Glomerular visceral epithelial cell (primary cell): ENCODE measurements at regions not wholly inside any gene's neighbourhood (a gene's known extent, or its start where the extent isn't known, plus 50 kb on each side); places are given as distances from the start of the nearest gene placed in this dataset.
"Not testable (repeated sequence)": the region's sequence is repeated elsewhere in the genome, so short reads cannot be mapped to it uniquely, and the experiment has no call there.

Source experiments
- DNase-seq: peaks from one replicate; pipeline ENCODE4 v3.0.0-alpha.2; 2016; ENCODE audit errors: extremely low spot score

DNA sequence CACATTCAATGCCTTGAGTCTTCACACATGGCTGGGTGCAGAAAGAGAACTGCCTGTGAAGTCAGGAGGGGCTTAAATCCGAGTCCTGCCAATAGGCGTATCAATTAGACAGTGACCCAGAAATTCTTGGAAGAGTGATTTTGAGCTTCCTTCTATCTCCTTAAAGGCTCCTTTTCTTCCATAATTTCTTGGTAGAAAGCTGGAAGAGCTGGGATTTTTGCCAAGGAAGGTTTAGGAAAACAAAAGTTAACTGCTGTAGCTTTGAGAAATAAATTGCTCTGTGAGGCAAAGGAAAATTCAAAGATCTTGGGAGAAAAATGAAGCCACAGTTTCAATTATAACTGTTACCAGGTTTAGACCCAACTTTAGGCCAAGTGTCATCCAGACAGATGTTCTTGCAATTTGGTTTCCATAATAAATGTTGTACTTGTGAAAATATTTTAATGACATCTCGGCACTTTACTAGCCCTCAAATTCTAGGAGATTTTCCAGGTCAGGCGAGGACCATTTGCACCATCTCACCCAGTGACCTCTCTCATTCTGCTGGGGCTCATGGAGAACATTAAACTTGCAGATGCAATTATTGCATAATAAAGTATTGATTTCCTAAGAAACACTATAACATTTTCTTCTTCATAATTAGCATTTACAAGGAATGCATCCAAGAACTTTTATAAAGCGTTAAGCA is 329.7 kb upstream of the MEIS1 start:
- no peak for DNase-seq

DNA sequence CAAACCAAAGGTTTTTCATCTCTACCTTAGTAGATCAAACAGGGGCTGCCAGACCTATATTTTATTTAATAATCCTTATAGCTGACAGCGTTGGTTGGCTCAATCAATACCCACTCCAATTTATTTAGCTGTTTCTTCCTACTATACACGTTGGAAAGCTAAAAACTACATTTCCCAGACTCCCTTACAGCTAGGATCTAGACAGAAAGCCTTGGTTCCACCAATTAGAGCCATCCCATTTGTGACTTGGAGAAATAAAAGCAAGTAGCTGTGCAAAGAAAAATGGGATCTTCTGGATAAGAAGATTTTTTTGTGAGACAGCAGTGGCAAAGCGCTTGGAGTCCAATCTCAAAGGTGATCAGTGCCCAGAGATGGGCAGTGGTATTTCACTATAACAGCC is 331.3 kb upstream of the MEIS1 start:
- no peak for DNase-seq

DNA sequence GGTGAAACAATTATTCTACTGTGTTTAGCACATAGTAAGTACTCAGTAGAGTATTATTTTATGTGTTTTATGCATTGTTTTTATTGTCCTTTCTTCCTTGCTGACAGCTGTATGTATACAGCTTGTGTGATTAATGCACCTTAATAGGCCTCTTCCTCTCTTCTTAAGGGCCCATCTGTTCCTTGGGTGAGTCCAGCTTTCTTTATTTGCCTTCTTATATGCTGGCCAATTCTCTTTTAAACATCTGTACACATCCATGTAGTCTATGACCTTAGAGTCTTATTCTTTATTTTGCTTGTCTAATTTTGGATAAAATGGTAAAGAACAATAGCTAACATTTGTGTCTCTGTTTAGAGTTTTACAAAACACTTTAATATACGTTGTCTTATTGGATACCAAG is 333.7 kb upstream of the MEIS1 start:
- no peak for DNase-seq

DNA sequence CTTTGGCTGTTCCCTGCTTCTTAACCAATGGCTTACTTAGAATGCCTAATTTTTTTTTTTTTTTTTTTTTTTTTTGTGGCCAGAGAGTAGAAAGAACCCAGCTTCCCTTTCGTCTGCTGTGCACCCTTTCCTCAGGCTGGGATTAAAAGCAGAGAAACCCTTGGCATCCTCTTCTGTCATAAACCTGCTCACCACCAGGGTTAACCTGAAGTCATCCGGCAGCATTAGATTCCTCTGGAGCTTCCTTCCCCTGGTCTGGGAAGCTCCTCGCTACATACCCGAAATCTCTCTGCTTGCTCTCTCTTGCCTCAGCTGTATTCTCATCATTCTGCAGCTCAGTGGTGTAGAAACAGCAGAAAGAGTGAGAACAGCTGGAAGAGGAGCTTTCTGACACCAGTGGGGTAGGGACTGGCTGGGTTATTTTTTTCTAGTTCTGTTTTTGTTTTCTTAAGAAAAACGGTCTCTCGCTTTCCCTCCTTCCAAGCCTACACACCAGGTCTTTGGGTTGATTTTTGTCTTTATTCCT is 339.0 kb upstream of the MEIS1 start:
- no peak for DNase-seq

DNA sequence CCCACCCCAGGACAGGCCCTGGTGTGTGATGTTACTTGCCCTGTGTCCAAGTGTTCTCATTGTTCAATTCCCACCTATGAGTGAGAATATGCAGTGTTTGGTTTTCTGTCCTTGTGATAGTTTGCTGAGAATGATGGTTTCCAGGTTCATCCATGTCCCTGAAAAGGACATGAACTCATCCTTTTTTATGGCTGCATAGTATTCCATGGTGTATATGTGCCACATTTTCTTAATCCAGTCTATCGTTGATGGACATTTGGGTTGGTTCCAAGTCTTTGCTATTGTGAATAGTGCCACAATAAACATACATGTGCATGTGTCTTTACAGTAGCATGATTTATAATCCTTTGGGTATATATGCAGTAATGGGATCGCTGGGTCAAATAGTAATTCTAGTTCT is 340.2 kb upstream of the MEIS1 start:
- DNase-seq, result not testable (repeated sequence)

DNA sequence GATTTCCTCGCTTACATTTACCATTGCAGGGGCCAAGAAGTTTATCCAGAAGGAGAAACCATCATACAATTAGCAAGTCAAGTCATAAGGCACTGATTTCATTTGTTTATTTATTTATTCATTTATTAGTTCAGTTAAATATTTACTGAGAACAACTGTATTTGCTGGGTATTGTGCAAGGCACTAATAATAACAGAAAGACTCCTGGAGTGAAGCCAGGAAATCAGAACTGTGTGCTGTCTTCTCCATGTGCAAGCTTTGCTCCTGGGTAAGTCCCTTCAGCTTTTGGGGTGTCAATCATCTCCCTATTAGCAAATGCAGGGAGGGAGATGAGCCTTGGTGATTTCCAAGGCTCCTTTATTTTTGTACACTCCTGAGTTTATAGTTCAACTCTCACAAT is 341.6 kb upstream of the MEIS1 start:
- DNase-seq, result no peak

DNA sequence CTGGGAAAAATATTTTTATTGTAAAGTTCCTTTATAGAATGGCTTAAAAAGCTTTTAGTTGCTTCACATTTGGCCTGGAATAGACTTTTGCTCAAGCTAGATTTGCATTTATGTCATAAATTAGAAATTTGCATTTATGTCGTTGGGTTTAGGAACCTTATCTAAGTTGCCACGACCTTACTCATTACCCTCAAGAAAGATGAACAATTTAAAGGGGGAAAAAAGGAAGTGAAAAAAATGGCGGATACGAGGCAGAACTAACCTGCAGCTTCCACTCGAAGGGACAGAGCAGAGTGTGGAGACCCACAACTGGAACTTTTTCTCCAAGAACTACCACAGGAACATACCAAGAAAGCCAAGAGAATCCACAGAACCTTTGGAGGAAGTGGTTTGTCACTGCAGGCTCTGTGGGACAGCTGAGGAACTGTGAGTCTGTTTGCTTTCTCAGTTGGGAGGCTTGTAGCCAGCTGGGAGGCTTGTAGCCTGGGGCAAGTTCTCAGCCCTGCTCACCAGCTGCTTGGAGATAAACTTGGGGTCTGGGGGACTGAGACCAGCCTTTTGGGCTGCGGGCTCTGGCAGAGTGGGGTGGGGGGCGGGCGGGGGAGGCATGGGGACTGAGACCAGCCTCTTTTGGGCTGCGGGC is 349.9 kb upstream of the MEIS1 start:
- no peak for DNase-seq

DNA sequence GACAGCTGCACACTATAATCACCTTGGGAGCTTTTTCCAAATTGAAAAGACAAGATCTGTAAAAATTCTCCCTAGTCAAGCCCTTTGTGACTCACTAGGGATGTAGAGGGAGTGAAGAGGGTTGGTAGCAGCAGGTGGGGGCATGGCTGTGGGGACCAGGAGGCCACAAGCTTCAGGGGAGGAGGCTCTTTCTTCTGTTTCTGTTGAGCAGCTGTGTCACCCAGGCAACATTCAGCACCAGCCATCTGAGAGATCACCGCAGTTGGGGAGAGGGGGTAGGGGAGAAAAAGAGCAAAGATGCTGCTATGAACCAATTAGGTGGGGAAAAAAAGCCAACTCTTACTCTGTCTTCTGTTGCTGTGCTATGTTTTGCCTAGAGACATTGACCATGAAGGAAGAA is 352.3 kb upstream of the MEIS1 start:
- DNase-seq, result no peak

DNA sequence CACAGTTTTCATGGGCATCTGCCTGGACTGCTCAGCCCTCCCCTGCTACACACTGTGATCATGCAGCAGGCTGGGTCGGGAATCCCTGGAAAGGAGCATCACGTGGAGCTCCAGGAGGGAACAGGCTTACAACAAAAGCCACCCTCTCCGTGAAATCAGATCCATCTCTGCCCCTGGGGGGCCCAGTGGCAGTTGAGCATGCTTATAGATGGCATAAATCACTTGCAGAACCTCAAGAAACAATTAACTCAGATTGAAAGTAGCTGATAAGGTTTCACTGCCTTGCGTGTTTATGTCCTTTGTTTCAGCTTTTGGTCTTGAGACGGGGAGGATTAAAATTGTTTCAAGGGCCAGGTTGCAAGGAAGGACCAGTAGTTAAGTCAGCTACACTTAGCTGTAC is 354.8 kb upstream of the MEIS1 start:
- no peak for DNase-seq

DNA sequence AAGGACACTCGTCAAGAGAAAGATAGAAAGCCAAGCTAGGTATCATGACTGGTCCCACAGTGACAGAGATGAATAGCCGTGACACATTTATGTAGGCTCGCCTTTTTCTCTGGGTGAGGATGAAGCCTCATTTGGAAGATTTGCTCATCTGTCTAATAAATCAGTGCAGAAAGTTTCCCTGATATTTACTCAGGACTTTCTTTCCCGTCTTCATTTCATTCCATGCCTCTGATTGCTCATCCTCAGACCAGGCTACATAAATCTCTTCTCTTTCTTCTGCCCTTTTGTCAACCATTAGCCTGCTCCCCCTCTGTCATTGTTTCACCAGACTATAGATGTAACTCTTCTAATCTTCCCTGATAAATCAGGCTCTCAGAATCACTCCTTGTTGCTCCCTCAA is 361.8 kb upstream of the MEIS1 start:
- no peak for DNase-seq

DNA sequence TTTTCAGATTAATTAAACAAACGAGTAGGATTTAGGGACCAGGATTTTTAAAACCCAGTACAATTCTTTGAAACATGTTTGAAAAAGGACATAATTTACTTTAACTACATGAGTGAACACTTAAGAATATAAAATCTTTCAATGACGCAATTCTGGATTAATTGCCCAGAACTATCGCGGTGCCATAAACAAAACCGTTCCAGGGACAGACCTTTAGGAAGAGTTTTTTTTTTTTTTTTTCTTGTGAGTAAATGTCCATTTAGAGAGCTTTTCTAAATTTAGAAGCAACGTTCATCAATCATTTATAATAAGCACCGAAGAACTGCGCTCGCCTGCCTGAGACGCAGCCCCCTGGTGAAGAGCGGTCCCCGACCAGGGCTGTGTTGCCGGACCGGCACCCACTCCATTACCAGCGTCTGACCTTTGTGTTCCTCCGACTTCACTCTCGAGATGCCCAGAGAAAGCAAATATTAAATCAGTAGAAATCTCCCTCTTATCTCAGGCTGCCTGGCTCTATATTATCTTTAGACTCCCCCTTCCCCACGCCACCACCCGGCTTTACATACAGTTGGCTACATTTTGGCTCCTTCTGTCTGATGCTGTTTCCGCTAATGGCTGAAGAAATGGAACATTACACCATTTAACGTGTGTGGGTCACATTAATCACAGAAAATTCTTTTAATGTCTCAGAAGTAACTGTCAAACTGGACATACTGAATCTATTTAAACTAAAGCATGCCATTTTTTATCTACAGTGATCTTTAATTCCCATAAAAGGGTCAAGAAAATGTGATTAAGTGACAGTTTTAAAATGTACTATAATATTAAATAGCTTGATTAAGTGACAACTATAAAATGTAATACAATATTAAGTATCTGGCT is 364.0 kb upstream of the MEIS1 start:
- DNase-seq, result no peak

DNA sequence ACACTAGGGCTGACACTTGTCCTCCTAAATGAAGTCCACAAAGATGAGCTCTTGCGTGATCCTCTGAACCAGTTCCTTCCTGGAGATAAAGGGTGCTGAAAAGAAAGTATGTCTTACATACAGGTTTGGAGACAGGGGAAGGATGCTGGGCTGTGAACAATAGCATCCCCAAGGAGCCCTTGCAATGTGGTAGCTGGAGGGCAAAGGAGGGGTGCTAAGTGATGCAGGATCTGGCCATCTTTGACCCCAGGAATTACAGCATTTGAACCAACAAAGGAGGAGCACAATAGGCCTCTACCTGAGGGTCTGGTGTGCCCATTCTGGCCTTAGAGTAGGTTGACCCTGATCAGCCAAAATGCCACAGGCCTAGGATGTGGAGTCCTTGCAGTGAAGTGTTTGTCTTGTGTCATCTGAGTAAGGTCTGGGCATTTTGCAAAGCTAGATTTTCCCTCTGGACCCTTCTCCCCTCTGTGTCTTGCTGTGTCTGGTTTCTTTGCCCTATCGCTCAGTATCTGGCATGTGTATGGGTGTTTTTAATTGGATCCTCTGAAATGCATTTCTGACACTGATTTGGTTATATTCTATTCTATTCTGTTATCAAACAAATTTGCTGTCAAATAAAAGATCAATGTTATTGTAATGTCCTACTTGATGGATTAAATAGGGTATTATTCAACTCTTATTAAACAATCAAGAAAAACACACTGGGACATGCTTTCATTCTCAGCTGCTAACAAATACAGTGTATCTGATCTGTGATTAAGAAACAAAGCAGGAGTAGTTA is 364.8 kb upstream of the MEIS1 start:
- no peak for DNase-seq

DNA sequence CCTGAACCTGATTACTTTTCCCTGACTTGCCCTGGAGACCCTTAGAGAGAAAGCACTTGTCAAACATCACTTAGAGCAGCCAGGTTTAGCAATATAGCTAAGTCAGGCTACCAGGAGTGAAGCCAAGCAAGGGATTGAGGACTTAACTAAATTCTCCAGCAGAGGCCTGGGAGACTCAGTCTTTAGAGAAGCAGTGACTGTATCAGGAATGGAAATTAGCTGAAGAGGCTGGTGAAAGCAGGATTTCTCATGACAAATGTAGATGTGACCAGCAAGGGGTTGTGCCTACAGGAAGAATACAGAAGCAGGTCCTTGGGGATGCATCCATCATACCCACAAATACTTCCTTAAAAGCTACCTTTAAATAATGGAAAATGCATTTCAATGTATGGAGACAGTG is 368.9 kb upstream of the MEIS1 start:
- no peak for DNase-seq

DNA sequence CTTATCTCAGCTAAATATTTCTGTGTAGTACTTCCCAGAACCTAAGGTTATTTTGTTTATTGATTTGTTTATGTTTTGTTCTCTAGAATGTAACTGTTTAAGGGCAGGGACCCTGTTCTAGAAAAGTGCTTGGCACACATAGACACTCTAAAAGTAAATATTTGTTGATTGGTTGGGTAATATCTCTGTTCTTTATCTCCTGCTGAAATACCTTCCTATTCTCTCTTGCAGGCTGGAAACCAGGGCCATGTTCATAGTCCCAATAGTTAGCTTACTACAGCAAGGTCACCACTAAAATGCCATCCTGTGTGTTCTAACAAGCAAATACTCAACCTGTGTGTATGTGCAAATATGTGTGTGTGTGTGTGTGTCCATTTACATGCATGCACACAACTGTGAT is 375.6 kb upstream of the MEIS1 start:
- DNase-seq, result no peak

DNA sequence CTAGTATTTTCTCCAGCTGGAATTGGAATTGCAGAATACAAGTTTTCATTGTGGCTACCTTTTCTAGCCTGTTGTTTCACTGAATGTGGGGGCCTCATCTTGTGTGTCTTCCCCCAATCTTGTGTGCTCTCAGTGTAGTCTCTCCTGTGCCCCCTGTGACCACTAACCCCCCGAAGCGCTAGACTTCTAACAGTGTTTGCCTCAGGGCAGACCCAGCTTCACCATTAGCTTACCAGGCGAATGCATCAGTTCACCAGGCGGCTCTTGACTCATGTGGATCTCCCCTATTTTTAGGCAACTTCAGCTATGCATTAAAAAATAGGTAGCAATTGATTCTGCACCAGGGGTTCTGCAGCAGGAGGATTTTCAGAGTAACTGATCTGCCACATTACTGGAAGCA is 376.2 kb upstream of the MEIS1 start:
- no peak for DNase-seq

DNA sequence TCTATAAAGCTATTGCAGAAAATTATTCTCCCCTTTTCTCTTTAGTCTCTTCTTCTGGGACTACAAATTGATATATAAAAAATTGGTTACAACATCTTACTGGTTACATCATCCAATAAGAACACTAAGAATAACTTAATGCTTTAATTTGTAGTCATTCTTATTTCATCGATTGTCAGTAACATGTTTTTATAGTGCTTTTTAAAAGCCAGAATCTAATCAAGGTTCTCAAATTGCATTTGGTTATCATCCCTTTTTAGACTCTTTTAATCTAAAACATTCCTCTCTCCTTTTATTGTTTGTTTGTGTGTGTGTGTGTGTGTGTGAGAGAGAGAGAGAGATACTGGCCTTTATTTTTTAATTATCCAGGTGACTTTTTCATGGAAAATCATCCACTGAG is 377.1 kb upstream of the MEIS1 start:
- no peak for DNase-seq

DNA sequence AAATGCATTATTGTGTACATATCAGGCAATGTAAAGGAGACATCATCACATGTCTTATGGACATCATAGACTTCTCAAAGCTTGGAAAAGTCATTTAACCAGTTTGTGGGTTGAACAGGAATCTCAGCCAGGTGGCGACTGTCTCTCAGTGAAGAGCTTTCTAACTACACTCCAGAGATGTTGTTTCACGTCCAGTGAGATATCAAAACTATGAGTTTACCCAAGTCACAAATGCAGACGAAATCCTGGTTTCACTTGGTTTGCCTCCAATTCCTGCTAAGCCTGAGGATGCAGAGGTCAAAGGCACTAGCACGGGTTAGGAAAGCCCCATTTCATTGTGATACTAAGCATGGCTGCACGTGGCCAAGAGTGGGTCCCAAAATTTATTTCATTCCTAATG is 384.5 kb upstream of the MEIS1 start:
- no peak for DNase-seq

DNA sequence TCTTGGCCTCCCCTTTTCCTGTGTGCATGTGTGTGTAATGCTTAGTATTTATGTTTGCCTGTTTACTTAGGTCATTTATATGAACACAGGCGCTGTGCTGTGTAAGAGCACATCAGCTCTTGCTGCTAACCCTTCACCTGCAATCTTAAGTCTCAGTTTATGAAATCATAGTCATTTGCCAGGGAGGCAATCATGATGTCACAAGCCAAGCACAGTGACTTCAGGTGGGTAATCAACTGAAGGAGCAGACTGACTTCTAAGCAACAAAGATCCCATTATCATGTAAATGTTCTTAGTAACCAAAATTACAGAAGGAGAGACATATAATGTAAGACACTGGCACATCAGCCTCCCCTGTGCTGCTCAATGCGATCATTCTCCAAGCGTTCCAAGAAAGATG is 386.3 kb upstream of the MEIS1 start:
- no peak for DNase-seq

DNA sequence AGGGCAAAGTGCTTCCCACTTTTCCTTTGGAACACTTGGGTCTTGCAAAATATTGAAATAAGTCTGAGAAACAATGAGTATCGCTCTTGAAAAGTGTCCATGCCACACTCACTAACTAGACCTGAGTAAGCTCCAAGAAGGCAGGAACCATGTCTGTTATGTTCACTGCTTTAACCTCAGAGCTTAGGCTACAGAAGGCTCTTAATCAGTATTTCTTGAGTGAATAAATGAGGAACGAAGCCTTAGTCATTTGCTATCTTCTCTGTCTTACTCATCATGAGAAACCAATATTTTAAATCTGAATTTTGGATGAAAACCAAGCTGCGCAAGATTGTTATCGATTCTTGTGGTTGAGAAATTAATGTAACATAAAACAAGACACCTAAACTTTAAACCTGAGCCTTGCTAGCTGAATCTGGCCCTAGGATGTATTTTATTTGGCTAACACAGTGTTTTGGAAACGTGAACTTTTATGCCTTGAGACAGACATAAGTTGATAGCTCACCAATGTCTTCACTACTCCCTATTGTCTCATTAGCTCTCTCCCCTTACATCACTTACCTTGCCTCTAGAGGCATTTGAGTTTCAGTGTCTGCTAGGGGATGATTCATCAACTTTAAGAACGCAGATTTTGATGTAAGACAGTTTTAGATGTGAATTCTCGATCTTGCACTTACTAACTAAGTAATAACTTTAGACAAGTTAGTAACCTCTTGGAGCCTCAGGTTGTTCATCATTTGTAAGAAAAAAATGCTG is 392.8 kb upstream of the MEIS1 start:
- DNase-seq, result no peak

DNA sequence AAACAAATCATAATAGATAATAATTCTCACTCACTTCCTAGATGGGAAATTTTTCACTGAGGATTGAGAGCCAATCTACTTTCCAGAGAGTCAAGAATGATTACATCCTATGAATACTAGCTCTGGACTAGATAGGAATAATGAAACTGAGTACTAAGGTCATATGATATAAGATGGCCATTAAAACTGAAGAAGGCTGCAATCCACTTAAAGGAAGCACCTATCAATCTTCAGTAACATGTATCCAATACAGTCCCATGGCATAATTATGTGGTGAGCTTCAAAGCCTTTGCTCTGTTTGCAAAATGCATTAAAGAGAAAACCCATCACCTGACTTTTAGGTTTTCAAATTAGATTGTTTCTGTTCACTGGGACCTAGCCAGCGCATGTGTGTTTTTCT is 398.0 kb upstream of the MEIS1 start:
- DNase-seq, result no peak

DNA sequence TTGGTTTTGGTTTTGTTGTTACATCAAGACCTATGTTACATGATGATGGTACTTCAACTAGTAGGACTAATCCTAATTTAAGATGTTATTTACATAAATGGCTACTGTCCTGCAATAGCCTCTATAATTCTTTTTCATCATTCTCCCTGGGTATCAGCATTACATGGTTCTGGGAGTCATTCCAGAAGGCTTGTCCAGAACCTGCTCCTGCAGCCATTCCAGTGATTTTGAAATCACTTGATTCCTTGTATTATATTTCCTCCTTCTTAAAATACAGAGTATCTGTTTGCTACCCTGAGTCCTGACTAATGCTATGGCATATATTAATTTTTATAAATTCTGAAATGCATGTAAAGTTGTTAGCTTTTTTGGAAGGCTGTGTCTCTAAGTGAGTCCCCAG is 400.5 kb upstream of the MEIS1 start:
- no peak for DNase-seq
